ENCODE measurements at regions not wholly inside any gene's neighbourhood (a gene's known extent, or its start where the extent isn't known, plus 50 kb on each side); places are given as distances from the start of the nearest gene placed in this dataset.

GRCh38 chr5:176157656-176158055 is 80.6 kb upstream of the SIMC1 start:
- Histone ChIP-seq H3K9me3 (ENCODE audit: control insufficient read depth in 3 of 3, low read length in 3 of 3) (no peaks in the 10 kb centered on the region), H3K27ac (ENCODE audit: low read depth, low read length) (no peak overlapping the region), H3K9ac (ENCODE audit: low read depth in 1 of 3, low read length in 3 of 3) (no peak overlapping the region), H3K4me1 (ENCODE audit: control insufficient read depth in 3 of 3, insufficient read depth in 3 of 3, low read length in 3 of 3) (peaks cover 0 to 5% (median 0%) of the 10 kb centered on the region in 3 donors), H3K36me3 (ENCODE audit: control insufficient read depth in 3 of 3, insufficient read depth in 3 of 3, low read length in 3 of 3) (no peaks in the 10 kb centered on the region), H3K27me3 (ENCODE audit: control insufficient read depth in 3 of 3, insufficient read depth in 3 of 3, low read length in 3 of 3) (peaks cover 5 to 16% (median 11%) of the 10 kb centered on the region in 3 donors), H3K4me3 (ENCODE audit: low read length in 3 of 3) (no peak overlapping the region)

GRCh38 chr5:176161431-176161830 is 76.8 kb upstream of the SIMC1 start:
- Histone ChIP-seq H3K4me3 (ENCODE audit: low read length in 3 of 3) (no peak overlapping the region), H3K27me3 (ENCODE audit: control insufficient read depth in 3 of 3, insufficient read depth in 3 of 3, low read length in 3 of 3) (peaks cover 0 to 4% (median 0%) of the 10 kb centered on the region in 3 donors), H3K27ac (ENCODE audit: low read depth, low read length) (no peak overlapping the region), H3K36me3 (ENCODE audit: control insufficient read depth in 3 of 3, insufficient read depth in 3 of 3, low read length in 3 of 3) (no peaks in the 10 kb centered on the region), H3K9ac (ENCODE audit: low read depth in 1 of 3, low read length in 3 of 3) (no peak overlapping the region), H3K4me1 (ENCODE audit: control insufficient read depth in 3 of 3, insufficient read depth in 3 of 3, low read length in 3 of 3) (no peaks in the 10 kb centered on the region), H3K9me3 (ENCODE audit: control insufficient read depth in 3 of 3, low read length in 3 of 3) (no peaks in the 10 kb centered on the region)

- H3K27me3 ChIP-seq (ENCODE audit: control insufficient read depth in 3 of 3, insufficient read depth in 3 of 3, low read length in 3 of 3): peaks cover 0 to 4% (median 0%) of the 10 kb centered on the region in 3 donors
- no peaks in the 10 kb centered on the region for H3K36me3 ChIP-seq (ENCODE audit: control insufficient read depth in 3 of 3, insufficient read depth in 3 of 3, low read length in 3 of 3)
- H3K4me3 ChIP-seq (ENCODE audit: low read length in 3 of 3): no peak overlapping the region
- H3K9me3 ChIP-seq (ENCODE audit: control insufficient read depth in 3 of 3, low read length in 3 of 3): no peaks in the 10 kb centered on the region
- H3K27ac ChIP-seq (ENCODE audit: low read depth, low read length): no peak overlapping the region
- no peaks in the 10 kb centered on the region for H3K4me1 ChIP-seq (ENCODE audit: control insufficient read depth in 3 of 3, insufficient read depth in 3 of 3, low read length in 3 of 3)
- no peak overlapping the region for H3K9ac ChIP-seq (ENCODE audit: low read depth in 1 of 3, low read length in 3 of 3)
Observed at GRCh38 chr5:176162198-176162597, 76.0 kb upstream of the SIMC1 start.

GRCh38 chr5:176162888-176163287 is 75.3 kb upstream of the SIMC1 start:
- Histone ChIP-seq H3K27ac (ENCODE audit: low read depth, low read length) (no peak overlapping the region), H3K4me1 (ENCODE audit: control insufficient read depth in 3 of 3, insufficient read depth in 3 of 3, low read length in 3 of 3) (no peaks in the 10 kb centered on the region), H3K36me3 (ENCODE audit: control insufficient read depth in 3 of 3, insufficient read depth in 3 of 3, low read length in 3 of 3) (no peaks in the 10 kb centered on the region), H3K9ac (ENCODE audit: low read depth in 1 of 3, low read length in 3 of 3) (no peak overlapping the region), H3K9me3 (ENCODE audit: control insufficient read depth in 3 of 3, low read length in 3 of 3) (no peaks in the 10 kb centered on the region), H3K27me3 (ENCODE audit: control insufficient read depth in 3 of 3, insufficient read depth in 3 of 3, low read length in 3 of 3) (peaks cover 0 to 4% (median 0%) of the 10 kb centered on the region in 3 donors), H3K4me3 (ENCODE audit: low read length in 3 of 3) (no peak overlapping the region)

DNA sequence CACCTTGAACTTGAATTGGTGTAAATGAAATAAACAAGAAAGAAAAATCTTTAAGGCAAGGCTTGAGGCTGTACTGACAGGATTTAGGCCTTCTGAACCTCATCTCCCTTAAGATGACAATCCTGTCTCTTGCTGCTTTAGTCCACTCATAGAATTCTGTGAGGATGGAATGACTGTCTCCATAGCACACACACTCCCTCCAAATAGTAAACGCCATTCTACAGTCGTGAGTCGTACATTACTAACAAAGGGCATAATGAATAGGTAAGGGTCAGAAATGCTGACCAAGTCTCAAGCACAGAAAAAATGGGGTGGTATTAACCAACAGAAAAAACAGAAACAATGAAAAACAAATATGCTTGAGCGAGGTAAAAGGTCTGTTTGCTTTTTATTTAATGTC is 71.8 kb upstream of the SIMC1 start:
- Histone ChIP-seq H3K27ac (ENCODE audit: low read depth, low read length) (no peak overlapping the region), H3K9me3 (ENCODE audit: control insufficient read depth in 3 of 3, low read length in 3 of 3) (no peaks in the 10 kb centered on the region), H3K27me3 (ENCODE audit: control insufficient read depth in 3 of 3, insufficient read depth in 3 of 3, low read length in 3 of 3) (peaks cover 0 to 7% (median 0%) of the 10 kb centered on the region in 3 donors), H3K36me3 (ENCODE audit: control insufficient read depth in 3 of 3, insufficient read depth in 3 of 3, low read length in 3 of 3) (no peaks in the 10 kb centered on the region), H3K4me3 (ENCODE audit: low read length in 3 of 3) (no peak overlapping the region), H3K9ac (ENCODE audit: low read depth in 1 of 3, low read length in 3 of 3) (no peak overlapping the region), H3K4me1 (ENCODE audit: control insufficient read depth in 3 of 3, insufficient read depth in 3 of 3, low read length in 3 of 3) (no peaks in the 10 kb centered on the region)

- no peak overlapping the region for H3K27ac ChIP-seq (ENCODE audit: low read depth, low read length)
- H3K9me3 ChIP-seq (ENCODE audit: control insufficient read depth in 3 of 3, low read length in 3 of 3): no peaks in the 10 kb centered on the region
- peaks cover 0 to 3% (median 0%) of the 10 kb centered on the region in 3 donors for H3K27me3 ChIP-seq (ENCODE audit: control insufficient read depth in 3 of 3, insufficient read depth in 3 of 3, low read length in 3 of 3)
Observed at GRCh38 chr5:176167800-176168199, 70.4 kb upstream of the SIMC1 start.

GRCh38 chr5:176169393-176170063 is 68.7 kb upstream of the SIMC1 start:
- Histone ChIP-seq H3K4me3 (ENCODE audit: low read length in 3 of 3) (no peak overlapping the region), H3K9me3 (ENCODE audit: control insufficient read depth in 3 of 3, low read length in 3 of 3) (no peaks in the 10 kb centered on the region), H3K9ac (ENCODE audit: low read depth in 1 of 3, low read length in 3 of 3) (no peak overlapping the region), H3K4me1 (ENCODE audit: control insufficient read depth in 3 of 3, insufficient read depth in 3 of 3, low read length in 3 of 3) (no peaks in the 10 kb centered on the region), H3K36me3 (ENCODE audit: control insufficient read depth in 3 of 3, insufficient read depth in 3 of 3, low read length in 3 of 3) (no peaks in the 10 kb centered on the region), H3K27me3 (ENCODE audit: control insufficient read depth in 3 of 3, insufficient read depth in 3 of 3, low read length in 3 of 3) (peaks cover 0 to 10% (median 2%) of the 10 kb centered on the region in 3 donors), H3K27ac (ENCODE audit: low read depth, low read length) (no peak overlapping the region)

More at GRCh38 chr5:176167800-176168199, 70.4 kb upstream of the SIMC1 start:
- Histone ChIP-seq H3K36me3 (ENCODE audit: control insufficient read depth in 3 of 3, insufficient read depth in 3 of 3, low read length in 3 of 3) (no peaks in the 10 kb centered on the region), H3K4me1 (ENCODE audit: control insufficient read depth in 3 of 3, insufficient read depth in 3 of 3, low read length in 3 of 3) (no peaks in the 10 kb centered on the region), H3K9ac (ENCODE audit: low read depth in 1 of 3, low read length in 3 of 3) (no peak overlapping the region), H3K4me3 (ENCODE audit: low read length in 3 of 3) (no peak overlapping the region)

GRCh38 chr5:176170084-176170483 is 68.1 kb upstream of the SIMC1 start:
- Histone ChIP-seq H3K36me3 (ENCODE audit: control insufficient read depth in 3 of 3, insufficient read depth in 3 of 3, low read length in 3 of 3) (no peaks in the 10 kb centered on the region), H3K9ac (ENCODE audit: low read depth in 1 of 3, low read length in 3 of 3) (no peak overlapping the region), H3K27ac (ENCODE audit: low read depth, low read length) (no peak overlapping the region), H3K27me3 (ENCODE audit: control insufficient read depth in 3 of 3, insufficient read depth in 3 of 3, low read length in 3 of 3) (peaks cover 6 to 15% (median 7%) of the 10 kb centered on the region in 3 donors), H3K4me1 (ENCODE audit: control insufficient read depth in 3 of 3, insufficient read depth in 3 of 3, low read length in 3 of 3) (no peaks in the 10 kb centered on the region), H3K4me3 (ENCODE audit: low read length in 3 of 3) (no peak overlapping the region), H3K9me3 (ENCODE audit: control insufficient read depth in 3 of 3, low read length in 3 of 3) (no peaks in the 10 kb centered on the region)

DNA sequence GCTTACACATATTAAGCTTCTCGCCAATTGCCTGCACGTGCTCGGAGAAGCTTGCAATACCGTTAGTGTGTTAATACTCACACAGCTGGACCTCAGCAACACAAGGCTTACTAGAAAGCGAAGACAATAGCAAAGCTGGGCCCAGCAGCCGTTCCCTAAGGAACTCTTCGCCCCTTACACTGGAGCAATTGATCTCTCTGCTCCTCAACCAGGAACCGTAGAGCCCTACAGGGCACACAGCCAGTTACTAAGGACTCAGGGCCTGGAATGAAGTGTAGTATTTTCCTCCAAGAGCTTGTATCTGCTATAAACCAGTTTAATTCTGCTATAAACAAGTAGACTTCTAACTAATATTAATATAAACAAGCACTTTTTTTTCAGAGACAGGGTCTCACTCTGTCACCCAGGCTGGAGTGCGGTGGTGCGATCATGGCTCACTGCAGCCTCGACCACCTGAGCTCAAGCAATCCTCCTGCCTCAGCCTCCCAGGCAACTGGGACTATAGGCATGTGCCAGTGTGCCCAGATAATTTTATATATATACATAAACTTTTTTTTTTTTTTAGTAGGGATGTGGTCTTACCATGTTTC is 67.0 kb upstream of the SIMC1 start:
- peaks cover 13 to 24% (median 17%) of the 10 kb centered on the region in 3 donors for H3K27me3 ChIP-seq (ENCODE audit: control insufficient read depth in 3 of 3, insufficient read depth in 3 of 3, low read length in 3 of 3)

GRCh38 chr5:176172246-176172645 is 66.0 kb upstream of the SIMC1 start:
- Histone ChIP-seq H3K27me3 (ENCODE audit: control insufficient read depth in 3 of 3, insufficient read depth in 3 of 3, low read length in 3 of 3) (peaks cover 20 to 33% (median 24%) of the 10 kb centered on the region in 3 donors), H3K9me3 (ENCODE audit: control insufficient read depth in 3 of 3, low read length in 3 of 3) (no peaks in the 10 kb centered on the region), H3K4me3 (ENCODE audit: low read length in 3 of 3) (no peak overlapping the region), H3K36me3 (ENCODE audit: control insufficient read depth in 3 of 3, insufficient read depth in 3 of 3, low read length in 3 of 3) (no peaks in the 10 kb centered on the region), H3K27ac (ENCODE audit: low read depth, low read length) (no peak overlapping the region), H3K9ac (ENCODE audit: low read depth in 1 of 3, low read length in 3 of 3) (no peak overlapping the region), H3K4me1 (ENCODE audit: control insufficient read depth in 3 of 3, insufficient read depth in 3 of 3, low read length in 3 of 3) (no peaks in the 10 kb centered on the region)

More for the DNA sequence above, 67.0 kb upstream of the SIMC1 start:
- no peak overlapping the region for H3K9ac ChIP-seq (ENCODE audit: low read depth in 1 of 3, low read length in 3 of 3)
- H3K27ac ChIP-seq (ENCODE audit: low read depth, low read length): no peak overlapping the region
- H3K4me3 ChIP-seq (ENCODE audit: low read length in 3 of 3): no peak overlapping the region
- H3K36me3 ChIP-seq (ENCODE audit: control insufficient read depth in 3 of 3, insufficient read depth in 3 of 3, low read length in 3 of 3): no peaks in the 10 kb centered on the region
- no peaks in the 10 kb centered on the region for H3K9me3 ChIP-seq (ENCODE audit: control insufficient read depth in 3 of 3, low read length in 3 of 3)
- no peaks in the 10 kb centered on the region for H3K4me1 ChIP-seq (ENCODE audit: control insufficient read depth in 3 of 3, insufficient read depth in 3 of 3, low read length in 3 of 3)

All from skeletal muscle tissue (tissue), 3 donors.